ENCODE measurements at regions not wholly inside any gene's neighbourhood (a gene's known extent, or its start where the extent isn't known, plus 50 kb on each side); places are given as distances from the start of the nearest gene placed in this dataset.

DNA sequence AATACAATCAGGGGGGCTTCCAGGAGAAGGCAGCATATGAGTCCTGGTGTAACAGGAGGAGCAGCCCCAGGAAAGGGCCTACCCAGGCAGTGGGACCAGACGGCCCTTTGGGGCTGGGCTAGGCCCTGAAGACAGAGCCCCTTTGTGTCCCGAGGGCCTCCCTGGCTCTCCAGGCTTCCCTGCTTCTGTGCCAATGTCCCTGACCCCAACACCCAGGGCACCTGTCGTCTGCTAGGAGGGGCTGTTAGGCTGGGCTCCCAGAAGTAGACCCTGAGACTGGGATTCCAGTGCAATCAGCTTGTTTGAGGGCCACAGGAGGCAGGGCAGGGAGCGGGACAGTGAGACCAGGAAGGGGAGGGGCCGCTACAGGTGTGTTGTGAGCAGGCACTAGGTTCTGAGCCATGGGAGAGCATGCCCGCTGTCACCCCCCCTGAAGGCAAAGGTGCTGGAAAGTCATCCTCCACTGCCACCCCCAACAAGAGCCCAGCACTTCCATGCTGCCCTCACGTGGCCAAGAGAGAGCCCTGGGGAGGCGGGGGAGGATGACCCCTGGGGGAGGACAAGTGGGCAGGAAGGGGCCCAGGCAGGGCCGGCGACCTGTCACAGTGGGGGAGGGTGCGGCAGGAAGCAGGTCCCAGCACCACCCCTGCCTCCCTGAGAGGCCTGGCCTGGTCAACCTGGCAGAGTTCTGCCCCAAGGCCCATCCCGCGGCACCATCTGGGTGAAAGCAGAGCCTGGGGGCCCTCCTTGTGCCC lies 64.8 kb downstream of the ADRA2C start:
- no peak overlapping the region for H3K27ac ChIP-seq

DNA sequence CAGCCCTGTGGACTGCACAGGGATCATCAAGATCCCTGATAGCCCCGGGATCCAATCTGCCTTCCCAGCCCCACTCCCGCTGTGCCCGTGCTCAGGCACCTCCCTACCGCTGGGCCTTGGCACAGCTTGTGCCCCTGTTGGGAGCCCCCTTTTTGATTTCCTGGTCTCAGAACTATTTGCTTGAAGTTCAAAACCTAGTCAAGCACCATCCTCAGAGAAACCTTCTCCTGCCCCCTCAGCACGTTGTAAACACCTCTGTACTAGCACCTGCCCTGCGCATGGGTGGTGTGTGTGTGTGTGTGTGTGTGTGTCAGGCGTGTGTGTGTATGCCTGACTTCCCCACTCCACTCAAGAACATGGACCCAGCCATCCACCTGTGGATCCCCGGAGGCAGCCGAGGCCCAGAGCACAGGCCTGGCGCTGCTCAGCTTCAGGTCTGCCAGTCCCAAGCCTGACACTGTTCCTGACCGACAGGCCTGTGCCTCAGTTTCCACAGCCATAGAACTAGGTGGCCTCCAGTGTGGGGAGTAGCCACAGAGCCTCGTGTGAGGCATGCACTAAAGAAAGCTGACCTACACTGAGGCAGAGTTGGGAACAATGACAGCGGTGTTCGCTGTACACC lies 65.5 kb downstream of the ADRA2C start:
- Histone ChIP-seq H3K27ac (no peak overlapping the region), H3K4me3 (no peak overlapping the region)

More for the DNA sequence above, 64.8 kb downstream of the ADRA2C start:
- no peak overlapping the region for H3K4me3 ChIP-seq

DNA sequence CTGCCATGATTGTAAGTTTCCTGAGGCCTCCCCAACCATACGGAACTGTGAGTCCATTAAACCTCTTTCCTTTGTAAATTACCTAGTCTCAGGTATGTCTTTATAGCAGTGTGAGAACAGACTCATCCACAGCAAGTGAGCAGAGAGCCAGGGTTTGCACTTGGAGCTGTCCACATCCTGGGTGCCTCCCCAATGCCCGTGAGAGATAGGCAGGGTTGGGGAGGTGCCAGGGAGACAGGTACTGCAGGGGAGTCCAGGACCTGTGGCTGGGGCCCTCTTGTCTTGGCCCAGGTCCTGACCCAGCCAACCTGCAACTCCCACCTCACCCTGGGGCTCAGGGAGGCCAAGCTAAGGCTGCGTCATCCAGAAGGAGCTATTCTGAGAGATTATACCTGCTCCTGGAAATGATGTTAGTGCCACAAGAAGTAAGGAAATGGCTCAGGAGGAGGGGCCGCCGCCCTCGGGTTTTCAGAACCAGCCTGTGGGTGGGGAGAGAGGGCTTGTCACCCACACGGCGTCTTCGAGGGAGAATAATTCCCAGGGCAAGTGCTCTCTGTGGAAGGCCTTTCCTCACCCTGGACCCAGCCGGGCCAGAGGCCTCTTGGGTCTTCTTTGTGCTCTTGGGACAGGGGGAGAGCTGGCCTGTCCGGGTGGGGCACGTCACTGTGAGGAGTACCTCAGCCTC lies 66.5 kb downstream of the ADRA2C start:
- Histone ChIP-seq H3K4me3 (no peak overlapping the region), H3K27ac (no peak overlapping the region)

DNA sequence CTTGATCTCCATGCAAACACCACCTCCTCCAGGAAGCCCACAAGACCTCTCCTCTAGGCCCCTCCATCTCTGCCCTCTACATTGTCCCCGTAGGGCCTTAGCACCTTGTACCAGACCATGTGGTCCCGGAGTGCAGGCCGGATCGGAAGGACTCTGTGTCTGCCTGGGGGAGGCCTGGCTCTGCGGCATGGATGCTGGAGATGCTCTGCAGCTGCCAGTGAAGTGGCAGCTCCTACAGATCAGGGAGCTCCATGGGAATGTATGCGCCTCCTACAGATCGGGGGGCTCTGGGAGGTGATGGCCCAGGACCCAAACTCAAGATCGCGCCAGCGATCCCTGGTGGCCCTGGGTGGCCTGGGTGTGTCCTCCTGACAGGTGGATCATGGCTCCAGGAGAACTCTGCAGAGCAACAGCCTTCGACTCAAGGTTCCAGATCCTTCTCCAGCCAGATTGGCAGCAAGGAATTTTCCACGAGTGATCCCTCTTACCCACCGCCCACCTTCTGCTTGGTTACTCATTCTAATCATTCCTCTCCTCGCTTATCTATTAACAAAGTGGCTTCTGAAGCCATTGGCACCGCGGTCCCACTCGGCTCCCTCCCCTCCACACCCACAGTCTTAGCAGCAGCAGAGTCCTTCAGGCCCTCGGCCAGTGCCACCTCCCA lies 67.3 kb downstream of the ADRA2C start:
- H3K27ac ChIP-seq = no peak overlapping the region
- H3K4me3 ChIP-seq = no peak overlapping the region

DNA sequence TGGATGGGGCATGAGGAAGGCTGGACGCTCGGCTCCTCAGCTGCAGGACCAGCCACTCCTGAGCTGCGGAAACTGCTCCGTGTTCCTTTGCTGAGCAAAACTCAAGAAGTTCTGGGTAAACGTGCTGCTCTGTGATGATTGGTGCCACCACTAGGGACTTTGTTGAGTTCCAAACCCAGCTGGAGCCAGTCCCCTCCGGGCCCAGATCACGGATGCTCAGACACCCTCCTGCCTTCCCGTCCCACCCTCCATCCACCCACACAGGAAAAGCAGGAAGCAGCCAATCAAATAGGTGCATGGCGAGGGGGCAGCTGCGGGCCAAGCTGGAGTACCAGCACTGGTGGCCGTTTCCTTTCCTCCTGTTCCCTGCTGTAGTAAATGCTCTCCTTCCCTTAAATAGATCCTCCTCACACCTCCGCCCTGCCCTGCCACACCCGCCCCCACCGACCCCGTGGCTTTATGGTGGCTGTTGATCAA lies 68.0 kb downstream of the ADRA2C start:
- Histone ChIP-seq H3K27ac (no peak overlapping the region), H3K4me3 (no peak overlapping the region)

DNA sequence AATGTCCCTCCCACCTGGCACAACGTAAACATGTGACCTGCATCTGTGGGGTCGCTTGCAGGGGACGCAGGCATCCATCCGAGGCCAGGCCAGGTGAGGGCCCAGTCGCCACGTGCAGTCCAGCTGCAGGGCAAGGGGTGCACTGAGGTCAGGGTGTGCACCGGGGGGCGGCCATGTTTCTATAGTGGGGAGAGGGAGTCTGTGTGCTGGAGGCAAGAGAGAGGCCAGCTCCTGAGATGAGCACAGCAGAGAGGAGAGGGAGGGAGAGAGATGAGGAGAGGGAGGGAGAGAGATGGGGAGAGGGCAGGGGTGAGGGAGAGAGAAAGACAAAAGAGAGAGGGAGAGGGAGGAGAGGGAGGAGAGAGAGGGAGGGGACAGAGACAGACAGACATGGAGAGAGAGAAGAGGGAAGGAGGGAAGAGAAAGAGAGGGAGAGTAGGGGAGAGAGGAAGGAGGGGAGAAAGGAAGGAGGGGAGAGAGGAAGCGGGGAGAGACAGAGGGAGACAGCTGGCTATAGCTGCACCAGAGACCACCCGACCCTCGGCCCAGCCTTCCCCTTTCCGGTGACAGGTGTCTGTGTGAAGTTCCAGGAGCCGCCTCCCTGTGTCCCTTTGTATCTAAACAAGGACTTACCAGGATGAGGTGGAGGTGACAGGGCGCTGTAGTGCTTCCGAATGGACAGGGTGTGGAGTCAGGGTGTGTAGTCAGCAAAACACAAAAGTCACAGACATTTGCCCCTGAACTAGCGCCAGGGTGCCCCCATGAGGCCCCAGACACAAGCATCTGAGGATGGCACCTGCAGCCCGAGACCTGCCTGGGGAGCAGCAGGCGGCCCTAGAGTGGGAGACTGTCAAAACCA lies 68.7 kb downstream of the ADRA2C start:
- Histone ChIP-seq H3K4me3 (no peak overlapping the region), H3K27ac (no peak overlapping the region)

DNA sequence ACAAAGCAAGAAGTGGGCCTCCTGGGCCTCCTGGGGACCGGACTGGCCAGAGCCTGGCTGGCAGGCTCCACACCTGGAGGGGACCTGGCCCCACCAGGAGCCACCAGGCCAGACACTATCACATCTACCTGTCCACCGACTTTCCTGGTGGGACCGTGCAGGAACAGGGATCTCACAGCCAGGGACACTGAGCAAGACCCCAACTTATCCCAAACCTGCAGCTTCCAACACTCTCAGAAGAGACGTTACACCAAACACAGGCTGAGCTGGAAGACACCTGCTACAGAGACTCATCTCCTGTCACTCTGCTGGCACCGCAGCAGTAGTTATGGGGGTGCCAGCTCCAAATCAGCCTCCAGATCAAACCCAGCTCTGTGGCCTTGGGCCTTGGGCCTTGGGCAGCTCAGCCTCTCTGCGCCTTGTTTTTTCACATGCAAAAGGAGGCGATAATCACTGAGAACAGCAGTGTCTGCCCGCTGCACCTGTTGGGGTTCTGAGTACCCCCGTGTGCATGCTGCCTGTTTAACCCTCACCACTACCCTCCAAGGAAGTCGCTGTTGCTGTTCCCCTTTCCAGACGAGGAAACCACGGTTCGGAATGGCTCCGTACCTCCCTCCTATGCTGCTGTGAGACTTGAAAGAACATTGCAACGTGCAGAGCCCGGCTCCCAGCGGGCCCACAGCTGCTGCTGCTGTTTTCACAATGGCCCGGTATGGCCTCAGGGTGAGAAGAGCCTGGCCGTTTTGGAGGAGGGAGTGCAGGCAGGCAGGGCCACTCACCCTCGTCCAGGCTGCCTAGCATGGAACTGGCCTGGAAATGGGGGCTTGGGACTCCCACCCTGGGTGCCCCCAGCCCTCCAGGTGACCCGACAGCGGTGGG lies 69.6 kb downstream of the ADRA2C start:
- no peak overlapping the region for H3K4me3 ChIP-seq
- no peak overlapping the region for H3K27ac ChIP-seq

DNA sequence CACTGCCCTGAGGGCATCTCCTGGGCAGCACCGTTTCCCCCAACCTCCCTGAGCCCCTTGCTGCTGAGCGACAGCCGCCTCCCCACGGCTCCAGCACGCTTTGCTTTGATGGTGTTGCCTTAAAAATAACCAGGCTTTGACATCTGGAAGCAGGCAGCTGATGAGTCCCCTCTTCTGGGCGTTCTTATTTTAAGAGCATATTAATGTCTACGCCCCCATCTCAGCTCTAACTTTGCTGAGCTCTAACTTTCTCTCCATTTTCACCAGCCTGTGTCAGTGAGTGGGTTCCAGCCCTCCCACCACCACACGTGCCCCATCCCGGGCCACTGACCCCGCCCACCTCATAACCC lies 70.2 kb downstream of the ADRA2C start:
- Histone ChIP-seq H3K4me3 (no peak overlapping the region), H3K27ac (no peak overlapping the region)

DNA sequence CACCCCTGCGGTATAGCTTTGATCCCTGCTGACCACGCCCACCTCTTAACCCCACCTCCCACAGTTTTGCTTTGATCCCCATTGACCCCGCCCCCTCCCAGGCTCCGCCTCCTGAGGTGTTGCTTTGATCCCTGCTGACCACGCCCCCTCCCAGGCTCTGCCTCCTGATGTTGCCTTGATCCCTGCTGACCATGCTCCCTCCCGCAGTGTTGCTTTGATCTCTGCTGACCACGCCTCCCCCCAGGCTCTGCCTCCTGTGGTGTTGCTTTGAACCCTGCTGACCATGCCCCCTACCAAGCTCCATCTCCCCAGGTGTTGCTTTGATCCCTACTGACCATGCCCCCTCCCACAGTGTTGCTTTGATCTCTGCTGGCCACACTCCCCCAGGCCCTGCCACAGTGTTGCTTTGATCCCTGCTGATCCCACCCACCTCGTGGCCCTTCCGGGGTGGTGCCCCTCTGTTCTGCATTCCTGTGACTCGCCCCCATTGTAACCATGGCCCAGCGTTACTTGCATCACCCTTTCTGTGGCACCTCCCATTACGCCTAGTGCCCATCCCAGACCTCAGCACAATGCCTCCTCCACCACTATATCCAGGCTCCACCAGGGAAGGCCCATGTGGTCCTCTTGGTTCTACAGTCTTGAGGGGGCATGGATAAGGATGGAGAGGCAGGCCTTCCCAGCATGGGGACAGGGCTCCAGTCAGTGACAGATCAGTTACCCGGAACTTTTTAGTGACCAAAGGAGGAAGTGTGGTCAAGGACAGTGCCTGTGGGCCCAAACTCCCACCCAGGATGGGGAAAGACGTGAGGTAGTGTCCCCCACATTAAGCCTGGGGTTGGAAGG lies 70.8 kb downstream of the ADRA2C start:
- no peak overlapping the region for H3K27ac ChIP-seq
- no peak overlapping the region for H3K4me3 ChIP-seq

DNA sequence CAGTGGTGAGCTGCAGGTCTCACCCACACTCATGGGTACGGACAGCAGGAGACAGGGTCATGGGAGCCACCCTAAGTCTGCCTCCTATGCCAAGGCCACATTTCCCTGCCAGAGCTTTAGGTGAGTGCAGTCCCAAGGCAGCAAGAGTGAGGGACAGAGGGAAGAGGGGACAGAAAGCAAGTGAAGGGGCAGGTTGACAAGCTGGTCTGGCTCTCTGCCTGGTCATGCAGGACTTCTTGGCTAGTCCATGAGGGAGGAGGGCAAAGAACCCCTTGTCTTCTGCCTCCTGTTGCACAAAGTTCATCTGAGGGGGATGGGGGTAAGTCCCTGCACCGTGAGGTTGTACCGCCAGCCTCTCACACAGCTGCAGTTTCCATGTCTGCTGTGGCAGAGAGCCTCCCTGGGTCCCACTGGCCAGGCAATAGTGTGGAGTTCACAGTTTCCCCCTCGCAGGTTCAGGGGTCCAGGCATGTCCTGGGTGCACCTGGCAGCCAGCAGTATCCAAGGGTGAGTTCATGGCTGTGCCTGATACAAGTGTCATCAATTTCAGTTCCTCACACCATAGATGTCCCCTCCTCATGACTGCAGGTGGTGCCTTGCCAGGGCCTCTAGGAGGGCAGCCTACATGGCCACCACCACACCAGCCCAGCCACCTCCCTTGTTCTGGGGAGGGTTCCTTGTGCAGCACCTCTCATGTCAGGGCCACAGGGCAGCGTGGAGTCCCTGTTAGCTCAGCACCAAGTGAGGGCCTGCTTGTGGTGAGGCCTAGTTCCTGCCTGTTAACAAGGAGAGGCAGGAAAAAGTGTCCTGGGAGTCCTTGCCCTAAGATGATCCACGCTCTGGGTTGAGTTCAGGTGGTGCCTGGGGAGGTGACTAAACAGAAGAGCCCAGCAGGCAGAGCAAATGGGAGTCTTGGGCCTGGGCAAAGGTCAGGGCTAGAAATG lies 72.5 kb downstream of the ADRA2C start:
- Histone ChIP-seq H3K4me3 (no peak overlapping the region), H3K27ac (no peak overlapping the region)

DNA sequence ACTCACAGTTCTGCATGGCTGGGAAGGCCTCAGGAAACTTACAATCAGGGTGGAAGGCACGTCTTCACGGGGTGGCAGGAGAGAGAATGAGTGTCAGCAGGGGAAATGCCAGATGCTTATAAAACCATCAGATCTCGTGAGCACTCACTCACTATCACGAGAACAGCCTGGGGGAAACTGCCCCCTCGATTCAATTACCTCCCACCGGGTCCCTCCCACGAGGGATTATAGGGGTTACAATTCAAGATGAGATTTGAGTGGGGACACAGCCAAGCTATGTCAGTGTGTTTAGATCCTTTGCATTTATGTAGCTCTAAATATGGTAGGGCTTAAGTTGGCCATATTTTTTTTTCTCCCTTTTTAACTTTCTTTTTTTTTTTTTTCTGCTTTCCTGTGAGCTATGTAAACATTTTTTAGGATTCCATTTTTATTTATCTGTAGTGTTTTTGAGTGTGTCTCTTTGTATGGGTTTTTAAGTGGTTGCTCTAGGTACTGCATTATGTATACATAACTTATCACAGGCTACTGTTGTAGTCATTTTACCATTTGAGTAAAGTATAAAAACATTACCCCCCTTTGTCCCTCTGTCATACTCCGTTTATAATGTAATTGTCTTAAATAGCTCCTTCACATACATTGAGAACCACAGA lies 79.0 kb downstream of the ADRA2C start:
- Histone ChIP-seq H3K4me3 (no peak overlapping the region), H3K27ac (no peak overlapping the region)

DNA sequence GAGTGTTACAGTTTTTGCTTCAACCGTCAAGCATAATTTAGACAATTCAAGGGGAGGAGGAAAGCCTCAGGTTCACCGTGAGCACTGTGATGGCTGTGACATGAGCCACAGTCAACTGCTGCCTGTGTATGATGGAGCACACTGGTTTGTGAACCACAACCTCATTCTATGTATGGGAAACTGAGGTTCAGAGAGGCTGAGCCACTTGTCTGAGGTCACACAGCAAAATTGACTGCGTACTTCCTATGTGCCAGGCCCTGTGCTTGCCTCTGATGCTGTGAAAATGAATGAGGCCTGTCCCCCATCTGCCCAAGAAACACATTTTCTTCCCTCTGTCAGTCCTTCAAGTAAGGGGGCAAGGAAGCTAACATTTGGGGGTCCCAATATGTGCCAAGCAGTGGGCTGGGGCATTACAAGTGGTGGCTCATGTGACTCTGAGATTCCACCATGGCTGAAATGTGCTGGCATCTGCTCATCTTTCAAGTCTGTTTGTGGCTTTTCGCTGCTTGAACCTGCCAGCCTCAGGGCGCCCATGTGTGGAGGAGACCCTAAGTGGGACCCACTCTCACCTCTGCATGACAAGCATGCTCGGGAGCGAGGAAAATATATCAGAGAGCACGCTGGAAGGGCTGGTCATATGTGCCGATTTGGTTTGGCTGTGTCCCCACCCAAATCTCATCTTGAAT lies 79.7 kb downstream of the ADRA2C start:
- Histone ChIP-seq H3K4me3 (no peak overlapping the region), H3K27ac (no peak overlapping the region)

DNA sequence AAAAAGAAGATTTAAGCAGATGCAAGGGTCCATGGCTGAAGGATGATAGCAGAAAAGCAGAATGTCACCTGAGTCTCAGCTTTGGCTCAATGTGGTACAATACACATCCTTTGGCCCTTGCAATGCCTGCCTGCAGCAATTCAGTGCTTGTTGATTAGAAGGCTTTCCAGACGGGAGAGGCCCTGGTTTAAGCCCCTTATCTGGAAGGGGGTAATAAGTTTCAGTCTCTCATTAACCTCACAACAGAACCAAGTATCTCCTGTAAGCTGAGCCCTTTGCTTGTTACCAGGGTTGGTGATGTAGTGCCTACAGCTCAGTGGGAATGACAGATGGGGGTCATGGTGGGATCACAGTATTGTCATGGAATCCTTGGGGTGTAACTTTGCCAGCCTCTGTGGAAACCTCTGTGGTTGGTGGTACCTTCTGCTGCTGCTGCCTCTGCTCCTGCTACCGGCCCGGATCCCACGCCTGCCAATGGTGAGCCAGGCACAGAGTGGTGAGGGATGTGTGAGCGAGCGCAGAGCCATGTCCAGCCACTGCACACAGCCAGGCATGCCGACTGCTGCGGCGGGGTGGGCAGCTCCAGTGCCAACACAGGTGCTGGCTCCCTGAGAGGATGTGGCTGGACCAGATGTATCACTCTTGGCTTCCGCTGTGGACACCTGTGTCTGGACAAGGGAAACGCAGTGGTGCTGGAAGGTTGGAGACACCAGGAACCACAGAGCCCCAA lies 81.2 kb downstream of the ADRA2C start:
- no peak overlapping the region for H3K4me3 ChIP-seq
- no peak overlapping the region for H3K27ac ChIP-seq

DNA sequence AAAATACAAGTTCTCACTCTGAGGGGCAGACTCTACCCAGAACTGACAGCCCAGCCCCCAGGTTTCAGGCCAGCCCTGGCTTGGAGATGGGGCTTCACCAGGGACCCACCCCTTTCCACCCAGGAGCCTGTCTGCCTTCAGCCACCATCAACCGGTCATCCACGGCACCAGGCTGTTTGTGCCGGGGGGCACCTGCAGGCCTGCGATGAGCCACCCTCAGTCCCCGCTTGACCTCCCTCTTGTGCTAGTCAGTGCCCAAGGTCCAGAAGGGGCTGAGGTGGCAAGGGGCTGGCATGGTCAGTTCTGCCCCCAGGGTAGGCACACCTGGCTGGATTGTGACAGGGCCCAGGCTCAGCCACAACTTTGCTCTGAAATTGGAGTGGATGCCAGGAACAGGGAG lies 82.1 kb downstream of the ADRA2C start:
- Histone ChIP-seq H3K4me3 (no peak overlapping the region), H3K27ac (no peak overlapping the region)

DNA sequence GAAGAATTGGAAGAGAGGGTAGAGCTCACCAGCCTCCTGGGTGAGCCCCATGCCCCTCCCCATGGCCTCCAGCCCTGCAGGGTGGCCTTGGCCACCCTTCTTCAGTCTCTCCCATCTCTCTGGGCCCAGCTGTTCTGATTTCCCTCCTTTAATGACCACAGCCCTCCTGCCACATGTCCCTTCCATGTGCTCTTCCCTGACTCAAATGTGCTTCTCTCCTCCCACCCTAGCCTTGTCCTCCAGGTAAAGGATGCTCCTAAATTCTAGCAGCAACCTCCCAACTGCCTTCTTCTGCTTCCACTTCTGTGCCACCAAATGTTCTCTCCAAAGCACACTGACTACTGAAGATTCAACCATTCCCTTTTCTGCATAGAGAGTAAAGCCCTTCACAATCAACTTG lies 83.0 kb downstream of the ADRA2C start:
- H3K4me3 ChIP-seq = no peak overlapping the region
- no peak overlapping the region for H3K27ac ChIP-seq

All from skin epidermis (tissue), 12 donors.